Kidney (tissue), 13 donors: ENCODE measurements at regions not wholly inside any gene's neighbourhood (a gene's known extent, or its start where the extent isn't known, plus 50 kb on each side); places are given as distances from the start of the nearest gene placed in this dataset.
A peak's percentile ranks its signal among the peaks of the same experiment; 100 is the strongest.

Source experiments
- DNase-seq, 5 donors: peaks; one replicate each; pipeline ENCODE4 v3.0.0-alpha.2; 2013 to 2020
- FAIRE-seq: peaks from 2 replicates; lab custom pipeline; 2012; peaks lifted over from hg19 to GRCh38; lab: Jason Lieb, UNC
- H3K27ac ChIP-seq, 2 donors: one replicate each; pipeline ENCODE4 v1.7.0; 2013; ENCODE audit warnings: low read depth in 2 of 2, low read length in 2 of 2, inconsistent platforms in 1 of 2
- H3K27me3 ChIP-seq: one replicate; pipeline ENCODE4 v1.7.1; 2013; ENCODE audit warnings: low read length, inconsistent platforms; ENCODE audit not compliant: control insufficient read depth, insufficient read depth
- H3K36me3 ChIP-seq, 3 donors: one replicate each; pipeline versions ENCODE4 v1.7.0 to v1.7.1; 2013; ENCODE audit warnings: low read length in 3 of 3, control low read depth in 1 of 3, inconsistent platforms in 1 of 3; ENCODE audit not compliant: insufficient read depth in 3 of 3, control insufficient read depth in 2 of 3
- H3K4me1 ChIP-seq, 3 donors: one replicate each; pipeline versions ENCODE4 v1.7.0 to v1.7.1; 2013; ENCODE audit warnings: low read length in 3 of 3, inconsistent platforms in 1 of 3, low read depth in 1 of 3; ENCODE audit not compliant: control insufficient read depth in 2 of 3, insufficient read depth in 2 of 3
- H3K4me3 ChIP-seq, 3 donors: one replicate each; pipeline versions ENCODE4 v1.7.0 to v1.8.1; 2013; ENCODE audit warnings: low read length in 3 of 3, control low read depth in 1 of 3, inconsistent platforms in 1 of 3
- H3K9ac ChIP-seq, 3 donors: one replicate each; pipeline versions ENCODE4 v1.7.0 to v1.7.1; 2013; ENCODE audit warnings: low read length in 3 of 3, control low read depth in 1 of 3, inconsistent platforms in 1 of 3
- H3K9me3 ChIP-seq, 3 donors: one replicate each; pipeline versions ENCODE4 v1.7.0 to v1.7.1; 2013; ENCODE audit warnings: low read length in 3 of 3, control low read depth in 1 of 3, inconsistent platforms in 1 of 3; ENCODE audit not compliant: control insufficient read depth in 2 of 3, insufficient read depth in 1 of 3
- CTCF ChIP-seq: IDR thresholded peaks from 3 replicates; pipeline ENCODE4 v1.5.1; 2012; ENCODE audit warnings: mild to moderate bottlenecking, moderate library complexity, borderline replicate concordance; ENCODE audit not compliant: insufficient read depth; ENCODE audit errors: extremely low read depth
- intact Hi-C: fragments of 100-400 bp; cut with DNase I; formaldehyde crosslinking; loops from one replicate; pipeline ENCODE4 v1.11.1; 2022
- donor health status: control.
- donor health status: control.
- donor health status: control.
- donor health status: control.
- donor health status: control.
- donor health status: DM: yes; HTN: yes; CAD: no.
- donor health status: Normal renal cell carcinoma (clear cell type).

- Histone ChIP-seq H3K9ac (no peak overlapping the region), H3K4me3 (no peak overlapping the region), H3K27me3 (no peaks in the 10 kb centered on the region), H3K9me3 (no peaks in the 10 kb centered on the region), H3K27ac (peak overlapping the region; percentile 29 to 77), H3K4me1 (peaks cover 0 to 7% (median 6%) of the 10 kb centered on the region in 3 donors), H3K36me3 (no peaks in the 10 kb centered on the region)
- intact Hi-C loops: no loop called here
- no peak for FAIRE-seq
- DNase-seq: no peak
- no peak for TF ChIP-seq CTCF
These were observed 227.0 kb upstream of the CTNNB1 start for GRCh38 chr3:40972350-40972749.

GRCh38 chr3:40973141-40973540 lies 226.2 kb upstream of the CTNNB1 start:
- DNase-seq: no peak
- Histone ChIP-seq H3K36me3 (no peaks in the 10 kb centered on the region), H3K27ac (no peak overlapping the region)

DNA sequence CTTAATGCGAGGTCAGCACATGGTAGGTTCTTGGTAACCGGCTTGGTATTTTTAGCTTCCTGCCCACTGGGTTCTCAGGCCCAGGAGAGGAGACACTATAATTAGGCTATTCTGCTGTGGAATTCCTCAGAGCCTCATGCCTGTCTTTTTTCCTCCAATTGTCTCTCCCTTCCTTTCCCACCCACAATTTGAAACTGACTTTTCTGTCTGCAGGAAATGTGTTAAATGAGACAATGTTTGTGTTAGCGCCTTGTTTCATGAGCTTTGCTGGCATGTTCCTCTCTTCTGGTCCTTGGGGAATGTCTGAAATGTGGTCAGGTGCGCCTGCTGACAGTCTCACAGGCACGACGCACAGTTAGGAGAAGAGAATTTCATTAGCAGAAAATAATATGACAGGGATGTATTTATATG lies 223.6 kb upstream of the CTNNB1 start:
- no peaks in the 10 kb centered on the region for H3K9me3 ChIP-seq
- no peak overlapping the region for H3K9ac ChIP-seq
- no peaks in the 10 kb centered on the region for H3K27me3 ChIP-seq
- no peak for TF ChIP-seq CTCF
- peak overlapping the region in 1 of 2 donors; percentile 57 for H3K27ac ChIP-seq
- DNase-seq (peak in 1 of 5 donors; percentile 21), FAIRE-seq (no peak)
- no peak overlapping the region for H3K4me3 ChIP-seq
- intact Hi-C loops: no loop called here
- no peaks in the 10 kb centered on the region for H3K36me3 ChIP-seq
- H3K4me1 ChIP-seq: peaks cover 0 to 6% (median 6%) of the 10 kb centered on the region in 3 donors

More at GRCh38 chr3:40973141-40973540, 226.2 kb upstream of the CTNNB1 start:
- no peak for TF ChIP-seq CTCF
- Histone ChIP-seq H3K9ac (no peak overlapping the region), H3K4me3 (no peak overlapping the region), H3K4me1 (peaks cover 0 to 7% (median 6%) of the 10 kb centered on the region in 3 donors), H3K27me3 (no peaks in the 10 kb centered on the region), H3K9me3 (no peaks in the 10 kb centered on the region)
- no peak for FAIRE-seq
- intact Hi-C loops: no loop called here

- Histone ChIP-seq H3K4me1 (peaks cover 0 to under 1% (median under 1%) of the 10 kb centered on the region in 3 donors), H3K4me3 (no peak overlapping the region), H3K27ac (peak overlapping the region in 1 of 2 donors; percentile 57), H3K9ac (no peak overlapping the region), H3K27me3 (no peaks in the 10 kb centered on the region), H3K9me3 (no peaks in the 10 kb centered on the region), H3K36me3 (no peaks in the 10 kb centered on the region)
- intact Hi-C loops: no loop called here
- FAIRE-seq (no peak), DNase-seq (no peak)
- no peak for TF ChIP-seq CTCF
These were observed 223.1 kb upstream of the CTNNB1 start for GRCh38 chr3:40976241-40976640.
